ENCODE measurements at regions not wholly inside any gene's neighbourhood (a gene's known extent, or its start where the extent isn't known, plus 50 kb on each side); places are given as distances from the start of the nearest gene placed in this dataset.
"Not testable (repeated sequence)": the region's sequence is repeated elsewhere in the genome, so short reads cannot be mapped to it uniquely, and the experiment has no call there.

- H3K27me3 ChIP-seq (ENCODE audit: control insufficient read depth in 1 of 2, insufficient read depth in 1 of 2, low read length in 2 of 2); H3K4ac ChIP-seq (ENCODE audit: low read depth in 1 of 2, low read length in 2 of 2); H3K14ac ChIP-seq (ENCODE audit: low read length in 2 of 2); H3K18ac ChIP-seq (ENCODE audit: low read depth in 1 of 2, low read length in 2 of 2); H3K9ac ChIP-seq (ENCODE audit: low read length); H2AK5ac ChIP-seq (ENCODE audit: low read length, severe bottlenecking); H3K4me1 ChIP-seq (ENCODE audit: control insufficient read depth, insufficient read depth, low read depth, low read length); H2BK120ac ChIP-seq (ENCODE audit: low read depth, low read length); H2AFZ ChIP-seq (ENCODE audit: low read depth, low read length); H3K4me3 ChIP-seq (ENCODE audit: insufficient read depth in 1 of 2, low read depth in 1 of 2, low read length in 2 of 2); H2BK5ac ChIP-seq (ENCODE audit: low read depth, low read length, poor library complexity, severe bottlenecking); H3K79me1 ChIP-seq (replicated peaks; ENCODE audit: low read length, poor library complexity, severe bottlenecking); H4K8ac ChIP-seq (ENCODE audit: low read length); H2BK12ac ChIP-seq (ENCODE audit: low read length in 2 of 2); H3K27ac ChIP-seq (ENCODE audit: low read length, poor library complexity, severe bottlenecking); H3K9me3 ChIP-seq (ENCODE audit: control insufficient read depth, low read length); H3K36me3 ChIP-seq (ENCODE audit: control insufficient read depth in 1 of 2, insufficient read depth in 2 of 2, low read depth in 1 of 2, low read length in 2 of 2); H3K4me2 ChIP-seq (ENCODE audit: low read length, poor library complexity, severe bottlenecking); DNase-seq; H3K23ac ChIP-seq (ENCODE audit: low read length in 2 of 2); H2BK15ac ChIP-seq (ENCODE audit: low read depth, poor library complexity, severe bottlenecking); H4K91ac ChIP-seq (ENCODE audit: low read length): not testable (repeated sequence)
- 91% methylated on average over 5 of the region's 6 CpGs for WGBS
Measured at GRCh38 chr1:224040006-224040405, 73.9 kb upstream of the FBXO28 start.

GRCh38 chr1:224038832-224039231 lies 75.1 kb upstream of the FBXO28 start:
- not testable (repeated sequence) for H4K91ac ChIP-seq (ENCODE audit: low read length); H3K14ac ChIP-seq (ENCODE audit: low read length in 2 of 2); H3K4me2 ChIP-seq (ENCODE audit: low read length, poor library complexity, severe bottlenecking); H3K4me1 ChIP-seq (ENCODE audit: control insufficient read depth, insufficient read depth, low read depth, low read length); H3K79me1 ChIP-seq (replicated peaks; ENCODE audit: low read length, poor library complexity, severe bottlenecking); H3K36me3 ChIP-seq (ENCODE audit: control insufficient read depth in 1 of 2, insufficient read depth in 2 of 2, low read depth in 1 of 2, low read length in 2 of 2); H3K9ac ChIP-seq (ENCODE audit: low read length); H2AK5ac ChIP-seq (ENCODE audit: low read length, severe bottlenecking); H3K27ac ChIP-seq (ENCODE audit: low read length, poor library complexity, severe bottlenecking); H2BK5ac ChIP-seq (ENCODE audit: low read depth, low read length, poor library complexity, severe bottlenecking); DNase-seq; H3K27me3 ChIP-seq (ENCODE audit: control insufficient read depth in 1 of 2, insufficient read depth in 1 of 2, low read length in 2 of 2); H2BK15ac ChIP-seq (ENCODE audit: low read depth, poor library complexity, severe bottlenecking); H2BK120ac ChIP-seq (ENCODE audit: low read depth, low read length); H3K4me3 ChIP-seq (ENCODE audit: insufficient read depth in 1 of 2, low read depth in 1 of 2, low read length in 2 of 2); H3K9me3 ChIP-seq (ENCODE audit: control insufficient read depth, low read length); H3K18ac ChIP-seq (ENCODE audit: low read depth in 1 of 2, low read length in 2 of 2); H3K23ac ChIP-seq (ENCODE audit: low read length in 2 of 2); H2AFZ ChIP-seq (ENCODE audit: low read depth, low read length); H3K4ac ChIP-seq (ENCODE audit: low read depth in 1 of 2, low read length in 2 of 2); H4K8ac ChIP-seq (ENCODE audit: low read length); H2BK12ac ChIP-seq (ENCODE audit: low read length in 2 of 2)
- WGBS, result no CpG with 5 or more reads among the region's 2 CpGs

- H3K4ac ChIP-seq (ENCODE audit: low read depth in 1 of 2, low read length in 2 of 2); H2BK15ac ChIP-seq (ENCODE audit: low read depth, poor library complexity, severe bottlenecking); H3K36me3 ChIP-seq (ENCODE audit: control insufficient read depth in 1 of 2, insufficient read depth in 2 of 2, low read depth in 1 of 2, low read length in 2 of 2); H2BK120ac ChIP-seq (ENCODE audit: low read depth, low read length); H3K79me1 ChIP-seq (replicated peaks; ENCODE audit: low read length, poor library complexity, severe bottlenecking); H3K27me3 ChIP-seq (ENCODE audit: control insufficient read depth in 1 of 2, insufficient read depth in 1 of 2, low read length in 2 of 2); H2AFZ ChIP-seq (ENCODE audit: low read depth, low read length); H3K23ac ChIP-seq (ENCODE audit: low read length in 2 of 2); H3K14ac ChIP-seq (ENCODE audit: low read length in 2 of 2); H4K91ac ChIP-seq (ENCODE audit: low read length); H4K8ac ChIP-seq (ENCODE audit: low read length); H3K18ac ChIP-seq (ENCODE audit: low read depth in 1 of 2, low read length in 2 of 2); H3K27ac ChIP-seq (ENCODE audit: low read length, poor library complexity, severe bottlenecking); H3K4me1 ChIP-seq (ENCODE audit: control insufficient read depth, insufficient read depth, low read depth, low read length); H2BK5ac ChIP-seq (ENCODE audit: low read depth, low read length, poor library complexity, severe bottlenecking); H3K4me2 ChIP-seq (ENCODE audit: low read length, poor library complexity, severe bottlenecking); DNase-seq; H3K4me3 ChIP-seq (ENCODE audit: insufficient read depth in 1 of 2, low read depth in 1 of 2, low read length in 2 of 2); H3K9me3 ChIP-seq (ENCODE audit: control insufficient read depth, low read length); H3K9ac ChIP-seq (ENCODE audit: low read length); H2BK12ac ChIP-seq (ENCODE audit: low read length in 2 of 2); H2AK5ac ChIP-seq (ENCODE audit: low read length, severe bottlenecking): not testable (repeated sequence)
- 86% methylated on average over 1 of the region's 3 CpGs for WGBS
Measured at GRCh38 chr1:224037362-224037761, 76.5 kb upstream of the FBXO28 start.

- not testable (repeated sequence) for DNase-seq; H3K9me3 ChIP-seq (ENCODE audit: control insufficient read depth, low read length); H2BK15ac ChIP-seq (ENCODE audit: low read depth, poor library complexity, severe bottlenecking); H3K27ac ChIP-seq (ENCODE audit: low read length, poor library complexity, severe bottlenecking); H4K91ac ChIP-seq (ENCODE audit: low read length); H3K4ac ChIP-seq (ENCODE audit: low read depth in 1 of 2, low read length in 2 of 2); H4K8ac ChIP-seq (ENCODE audit: low read length); H2BK12ac ChIP-seq (ENCODE audit: low read length in 2 of 2); H3K4me3 ChIP-seq (ENCODE audit: insufficient read depth in 1 of 2, low read depth in 1 of 2, low read length in 2 of 2); H3K9ac ChIP-seq (ENCODE audit: low read length); H2AK5ac ChIP-seq (ENCODE audit: low read length, severe bottlenecking); H3K4me2 ChIP-seq (ENCODE audit: low read length, poor library complexity, severe bottlenecking); H3K79me1 ChIP-seq (replicated peaks; ENCODE audit: low read length, poor library complexity, severe bottlenecking); H3K36me3 ChIP-seq (ENCODE audit: control insufficient read depth in 1 of 2, insufficient read depth in 2 of 2, low read depth in 1 of 2, low read length in 2 of 2); H3K27me3 ChIP-seq (ENCODE audit: control insufficient read depth in 1 of 2, insufficient read depth in 1 of 2, low read length in 2 of 2); H3K23ac ChIP-seq (ENCODE audit: low read length in 2 of 2); H2BK5ac ChIP-seq (ENCODE audit: low read depth, low read length, poor library complexity, severe bottlenecking); H3K18ac ChIP-seq (ENCODE audit: low read depth in 1 of 2, low read length in 2 of 2); H2AFZ ChIP-seq (ENCODE audit: low read depth, low read length); H3K14ac ChIP-seq (ENCODE audit: low read length in 2 of 2); H3K4me1 ChIP-seq (ENCODE audit: control insufficient read depth, insufficient read depth, low read depth, low read length); H2BK120ac ChIP-seq (ENCODE audit: low read depth, low read length)
- WGBS, result 57% methylated on average over 1 of the region's 3 CpGs
Measured at GRCh38 chr1:224032608-224033276, 81.2 kb upstream of the FBXO28 start.

All from mesenchymal stem cell (in vitro differentiated cells and primary cell).